ENCODE measurements at regions not wholly inside any gene's neighbourhood (a gene's known extent, or its start where the extent isn't known, plus 50 kb on each side); places are given as distances from the start of the nearest gene placed in this dataset.

GRCh38 chr1:82223091-82223490 lies 422.4 kb downstream of the ADGRL2 start:
- intact Hi-C loops (cut with micrococcal nuclease): no loop called here
- Histone ChIP-seq H3K4ac (ENCODE audit: low read depth, low read length) (no peak overlapping the region), H3K14ac (replicated peaks; ENCODE audit: low read depth, low read length) (no peak overlapping the region), H2AFZ (replicated peaks; ENCODE audit: low read length, poor library complexity) (no peak overlapping the region), H3K27me3 (ENCODE audit: control insufficient read depth, insufficient read depth, low read length) (no peaks in the 10 kb centered on the region), H3K9me3 (ENCODE audit: control insufficient read depth, insufficient read depth, low read length) (no peaks in the 10 kb centered on the region), H2BK15ac (ENCODE audit: low read depth, low read length) (no peak overlapping the region), H3K56ac (ENCODE audit: extremely low read depth, insufficient read depth, low read length) (no peak overlapping the region), H4K8ac (ENCODE audit: low read depth in 2 of 2, low read length in 2 of 2) (no peak overlapping the region), H3K36me3 (ENCODE audit: control insufficient read depth, insufficient read depth, low read length) (no peaks in the 10 kb centered on the region), H3K9me1 (ENCODE audit: insufficient read depth, low read length) (no peaks in the 10 kb centered on the region), H2AK5ac (ENCODE audit: low read depth, low read length) (no peak overlapping the region), H4K91ac (ENCODE audit: insufficient read depth, low read depth, low read length) (no peak overlapping the region), H2BK20ac (ENCODE audit: low read depth, low read length) (no peak overlapping the region), H2BK120ac (ENCODE audit: low read depth, low read length) (no peak overlapping the region), H3K4me1 (ENCODE audit: control insufficient read depth, insufficient read depth, low read length) (no peaks in the 10 kb centered on the region), H3K4me2 (ENCODE audit: low read depth, low read length) (no peak overlapping the region), H3K27ac (ENCODE audit: insufficient read depth, low read length) (no peak overlapping the region), H3K9ac (ENCODE audit: low read depth, low read length) (no peak overlapping the region), H3K4me3 (ENCODE audit: insufficient read depth, low read depth, low read length) (no peak overlapping the region), H4K20me1 (ENCODE audit: insufficient read depth, low read length) (no peaks in the 10 kb centered on the region), H3K79me1 (ENCODE audit: low read depth in 1 of 2, low read length in 2 of 2) (no peaks in the 10 kb centered on the region), H2BK5ac (ENCODE audit: low read depth, low read length, poor library complexity, severe bottlenecking) (no peak overlapping the region), H2AK9ac (replicated peaks; ENCODE audit: low read depth, low read length, poor library complexity) (no peak overlapping the region), H3K18ac (ENCODE audit: low read depth, low read length) (no peak overlapping the region), H4K5ac (ENCODE audit: low read depth, low read length) (no peak overlapping the region), H3K23ac (ENCODE audit: low read depth, low read length) (no peak overlapping the region)
- TF ChIP-seq SMC3 (IDR thresholded peaks at IDR 0.05; ENCODE audit: low read depth, low read length) (no peak), MAZ (IDR thresholded peaks at IDR 0.05; ENCODE audit: borderline replicate concordance, low read depth, low read length) (no peak), FOS (IDR thresholded peaks at IDR 0.05; ENCODE audit: low read depth, low read length) (no peak), BHLHE40 (IDR thresholded peaks at IDR 0.05; ENCODE audit: low read depth, low read length) (no peak)
- dilution Hi-C loops (cut with HindIII; ENCODE audit: low sequenced_read_pairs, unreplicated experiment): no loop called here
- ChIA-PET CTCF (no interaction called here), POLR2A (ENCODE audit: unreplicated experiment) (no interaction called here)
- whole genome bisulfite sequencing, 2 experiments (ENCODE audit: extremely low coverage in 2 of 2, insufficient read length in 1 of 2): no CpG with 5 or more reads among the region's 1 CpG
- DNase-seq (no peak), ATAC-seq (ENCODE audit: low read depth) (no peak)
- BruUV-seq (replicated peaks): no TSS peak
- in situ Hi-C loops (cut with MboI; ENCODE audit: low sequenced_read_pairs): no loop called here
